ENCODE measurements at regions not wholly inside any gene's neighbourhood (a gene's known extent, or its start where the extent isn't known, plus 50 kb on each side); places are given as distances from the start of the nearest gene placed in this dataset.

GRCh38 chr9:91144769-91145168 lies 216.9 kb downstream of the AUH start:
- Histone ChIP-seq H3K9me3 (ENCODE audit: control insufficient read depth in 2 of 2, insufficient read depth in 1 of 2, low read depth in 1 of 2, low read length in 1 of 2) (no peaks in the 10 kb centered on the region), H3K4me1 (ENCODE audit: control insufficient read depth in 3 of 3, insufficient read depth in 2 of 3, low read depth in 1 of 3, low read length in 2 of 3) (no peaks in the 10 kb centered on the region), H3K4me3 (ENCODE audit: low read depth in 1 of 3, low read length in 3 of 3) (no peak overlapping the region), H3K27ac (ENCODE audit: low read depth in 1 of 3, low read length in 2 of 3) (no peak overlapping the region), H3K36me3 (ENCODE audit: control insufficient read depth in 3 of 3, insufficient read depth in 2 of 3, low read depth in 1 of 3, low read length in 3 of 3) (no peaks in the 10 kb centered on the region), H3K27me3 (ENCODE audit: control insufficient read depth in 3 of 3, insufficient read depth in 3 of 3, low read length in 3 of 3) (no peaks in the 10 kb centered on the region)
- WGBS, 3 donors = 89 to 98% (median 93%) methylated on average over 3 of the region's 3 CpGs
- FAIRE-seq (no peak), DNase-seq (no peak)

GRCh38 chr9:91145496-91145895 lies 216.2 kb downstream of the AUH start:
- Histone ChIP-seq H3K4me3 (ENCODE audit: low read depth in 1 of 3, low read length in 3 of 3) (no peak overlapping the region), H3K9me3 (ENCODE audit: control insufficient read depth in 2 of 2, insufficient read depth in 1 of 2, low read depth in 1 of 2, low read length in 1 of 2) (no peaks in the 10 kb centered on the region), H3K4me1 (ENCODE audit: control insufficient read depth in 3 of 3, insufficient read depth in 2 of 3, low read depth in 1 of 3, low read length in 2 of 3) (no peaks in the 10 kb centered on the region), H3K36me3 (ENCODE audit: control insufficient read depth in 3 of 3, insufficient read depth in 2 of 3, low read depth in 1 of 3, low read length in 3 of 3) (no peaks in the 10 kb centered on the region), H3K27ac (ENCODE audit: low read depth in 1 of 3, low read length in 2 of 3) (no peak overlapping the region), H3K27me3 (ENCODE audit: control insufficient read depth in 3 of 3, insufficient read depth in 3 of 3, low read length in 3 of 3) (no peaks in the 10 kb centered on the region)
- no peak for FAIRE-seq
- WGBS, 3 donors = 88 to 96% (median 95%) methylated on average over 4 of the region's 4 CpGs
- DNase-seq = no peak

GRCh38 chr9:91146391-91147019 lies 215.2 kb downstream of the AUH start:
- FAIRE-seq (no peak), DNase-seq (no peak)
- 87 to 93% (median 91%) methylated on average over 10 of the region's 10 CpGs for WGBS, 3 donors
- H3K4me3 ChIP-seq (ENCODE audit: low read depth in 1 of 3, low read length in 3 of 3) = no peak overlapping the region
- H3K36me3 ChIP-seq (ENCODE audit: control insufficient read depth in 3 of 3, insufficient read depth in 2 of 3, low read depth in 1 of 3, low read length in 3 of 3) = no peaks in the 10 kb centered on the region
- H3K9me3 ChIP-seq (ENCODE audit: control insufficient read depth in 2 of 2, insufficient read depth in 1 of 2, low read depth in 1 of 2, low read length in 1 of 2) = no peaks in the 10 kb centered on the region
- H3K27me3 ChIP-seq (ENCODE audit: control insufficient read depth in 3 of 3, insufficient read depth in 3 of 3, low read length in 3 of 3) = no peaks in the 10 kb centered on the region
- H3K4me1 ChIP-seq (ENCODE audit: control insufficient read depth in 3 of 3, insufficient read depth in 2 of 3, low read depth in 1 of 3, low read length in 2 of 3) = no peaks in the 10 kb centered on the region
- no peak overlapping the region for H3K27ac ChIP-seq (ENCODE audit: low read depth in 1 of 3, low read length in 2 of 3)

GRCh38 chr9:91147079-91147708 lies 214.5 kb downstream of the AUH start:
- no peak for DNase-seq

GRCh38 chr9:91148306-91148705 lies 213.4 kb downstream of the AUH start:
- no peaks in the 10 kb centered on the region for H3K36me3 ChIP-seq (ENCODE audit: control insufficient read depth in 3 of 3, insufficient read depth in 2 of 3, low read depth in 1 of 3, low read length in 3 of 3)
- no peaks in the 10 kb centered on the region for H3K4me1 ChIP-seq (ENCODE audit: control insufficient read depth in 3 of 3, insufficient read depth in 2 of 3, low read depth in 1 of 3, low read length in 2 of 3)
- H3K4me3 ChIP-seq (ENCODE audit: low read depth in 1 of 3, low read length in 3 of 3) = no peak overlapping the region
- no peak for FAIRE-seq
- H3K9me3 ChIP-seq (ENCODE audit: control insufficient read depth in 2 of 2, insufficient read depth in 1 of 2, low read depth in 1 of 2, low read length in 1 of 2) = no peaks in the 10 kb centered on the region
- H3K27ac ChIP-seq (ENCODE audit: low read depth in 1 of 3, low read length in 2 of 3) = no peak overlapping the region
- 52 to 91% (median 79%) methylated on average over 3 to 4 of the region's 4 CpGs for WGBS, 3 donors
- no peaks in the 10 kb centered on the region for H3K27me3 ChIP-seq (ENCODE audit: control insufficient read depth in 3 of 3, insufficient read depth in 3 of 3, low read length in 3 of 3)
- no peak for DNase-seq

More at GRCh38 chr9:91147079-91147708, 214.5 kb downstream of the AUH start:
- no peaks in the 10 kb centered on the region for H3K9me3 ChIP-seq (ENCODE audit: control insufficient read depth in 2 of 2, insufficient read depth in 1 of 2, low read depth in 1 of 2, low read length in 1 of 2)
- no peaks in the 10 kb centered on the region for H3K36me3 ChIP-seq (ENCODE audit: control insufficient read depth in 3 of 3, insufficient read depth in 2 of 3, low read depth in 1 of 3, low read length in 3 of 3)
- H3K4me1 ChIP-seq (ENCODE audit: control insufficient read depth in 3 of 3, insufficient read depth in 2 of 3, low read depth in 1 of 3, low read length in 2 of 3) = no peaks in the 10 kb centered on the region
- WGBS, 3 donors = 88 to 90% (median 88%) methylated on average over 5 of the region's 5 CpGs
- no peak overlapping the region for H3K27ac ChIP-seq (ENCODE audit: low read depth in 1 of 3, low read length in 2 of 3)
- H3K4me3 ChIP-seq (ENCODE audit: low read depth in 1 of 3, low read length in 3 of 3) = no peak overlapping the region
- no peak for FAIRE-seq
- no peaks in the 10 kb centered on the region for H3K27me3 ChIP-seq (ENCODE audit: control insufficient read depth in 3 of 3, insufficient read depth in 3 of 3, low read length in 3 of 3)

- DNase-seq (no peak), FAIRE-seq (no peak)
- Histone ChIP-seq H3K27me3 (ENCODE audit: control insufficient read depth in 3 of 3, insufficient read depth in 3 of 3, low read length in 3 of 3) (no peaks in the 10 kb centered on the region), H3K36me3 (ENCODE audit: control insufficient read depth in 3 of 3, insufficient read depth in 2 of 3, low read depth in 1 of 3, low read length in 3 of 3) (no peaks in the 10 kb centered on the region), H3K4me3 (ENCODE audit: low read depth in 1 of 3, low read length in 3 of 3) (no peak overlapping the region), H3K4me1 (ENCODE audit: control insufficient read depth in 3 of 3, insufficient read depth in 2 of 3, low read depth in 1 of 3, low read length in 2 of 3) (no peaks in the 10 kb centered on the region), H3K9me3 (ENCODE audit: control insufficient read depth in 2 of 2, insufficient read depth in 1 of 2, low read depth in 1 of 2, low read length in 1 of 2) (peaks cover 0 to 7% of the 10 kb centered on the region in 2 donors), H3K27ac (ENCODE audit: low read depth in 1 of 3, low read length in 2 of 3) (peak overlapping the region in 2 of 3 donors; percentile 44 to 63)
- WGBS, 3 donors = 78 to 96% (median 85%) methylated on average over 3 of the region's 3 CpGs
These were observed 211.3 kb downstream of the AUH start for GRCh38 chr9:91150273-91150997.

- Histone ChIP-seq H3K27ac (ENCODE audit: low read depth in 1 of 3, low read length in 2 of 3) (peak overlapping the region in 2 of 3 donors; percentile 44 to 63), H3K36me3 (ENCODE audit: control insufficient read depth in 3 of 3, insufficient read depth in 2 of 3, low read depth in 1 of 3, low read length in 3 of 3) (no peaks in the 10 kb centered on the region), H3K4me1 (ENCODE audit: control insufficient read depth in 3 of 3, insufficient read depth in 2 of 3, low read depth in 1 of 3, low read length in 2 of 3) (no peaks in the 10 kb centered on the region), H3K9me3 (ENCODE audit: control insufficient read depth in 2 of 2, insufficient read depth in 1 of 2, low read depth in 1 of 2, low read length in 1 of 2) (peaks cover 0 to 7% of the 10 kb centered on the region in 2 donors), H3K4me3 (ENCODE audit: low read depth in 1 of 3, low read length in 3 of 3) (no peak overlapping the region), H3K27me3 (ENCODE audit: control insufficient read depth in 3 of 3, insufficient read depth in 3 of 3, low read length in 3 of 3) (no peaks in the 10 kb centered on the region)
- WGBS, 3 donors = 65 to 86% (median 68%) methylated on average over 5 of the region's 5 CpGs
- DNase-seq (peak; percentile 12 to 80), FAIRE-seq (no peak)
These were observed 210.6 kb downstream of the AUH start for GRCh38 chr9:91150998-91151717.

- 78 to 91% (median 80%) methylated on average over 4 of the region's 4 CpGs for WGBS, 3 donors
- H3K4me1 ChIP-seq (ENCODE audit: control insufficient read depth in 3 of 3, insufficient read depth in 2 of 3, low read depth in 1 of 3, low read length in 2 of 3) = no peaks in the 10 kb centered on the region
- no peaks in the 10 kb centered on the region for H3K27me3 ChIP-seq (ENCODE audit: control insufficient read depth in 3 of 3, insufficient read depth in 3 of 3, low read length in 3 of 3)
- H3K36me3 ChIP-seq (ENCODE audit: control insufficient read depth in 3 of 3, insufficient read depth in 2 of 3, low read depth in 1 of 3, low read length in 3 of 3) = no peaks in the 10 kb centered on the region
- no peak overlapping the region for H3K4me3 ChIP-seq (ENCODE audit: low read depth in 1 of 3, low read length in 3 of 3)
- peaks cover 0 to 7% of the 10 kb centered on the region in 2 donors for H3K9me3 ChIP-seq (ENCODE audit: control insufficient read depth in 2 of 2, insufficient read depth in 1 of 2, low read depth in 1 of 2, low read length in 1 of 2)
- FAIRE-seq (no peak), DNase-seq (no peak)
- H3K27ac ChIP-seq (ENCODE audit: low read depth in 1 of 3, low read length in 2 of 3) = peak overlapping the region in 1 of 3 donors; percentile 58
These were observed 210.0 kb downstream of the AUH start for GRCh38 chr9:91151718-91152095.

Measured in small intestine (tissue), 7 donors.